Ovary (tissue), 7 donors: ENCODE measurements at regions not wholly inside any gene's neighbourhood (a gene's known extent, or its start where the extent isn't known, plus 50 kb on each side); places are given as distances from the start of the nearest gene placed in this dataset.

Experiments
- DNase-seq, 5 donors: peaks; one replicate each; pipeline ENCODE4 v3.0.0-alpha.2; 2019 to 2020
- H3K27ac ChIP-seq, 2 donors: fragments of 200-600 bp; one replicate each; pipeline versions ENCODE4 v1.5.1 to v1.8.0; 2019 to 2022
- H3K27me3 ChIP-seq: fragments of 200-600 bp; one replicate; pipeline ENCODE4 v1.8.0; 2022
- H3K36me3 ChIP-seq: fragments of 200-600 bp; sonication (generic); one replicate; pipeline ENCODE4 v1.5.1; 2019
- H3K4me1 ChIP-seq: one replicate; pipeline ENCODE4 v1.8.1; 2013; ENCODE audit warnings: mild to moderate bottlenecking, moderate library complexity; ENCODE audit not compliant: insufficient read depth
- H3K4me3 ChIP-seq: fragments of 200-600 bp; sonication (generic); one replicate; pipeline ENCODE4 v1.5.1; 2017
- H3K9me3 ChIP-seq, 2 donors: fragments of 200-600 bp in 1 of 2; sonication (generic) in 1 of 2; one replicate each; pipeline versions ENCODE4 v1.5.1 to v1.8.1; 2013 to 2019; ENCODE audit warnings: mild to moderate bottlenecking in 1 of 2, moderate library complexity in 1 of 2
- EP300 ChIP-seq: sonication (generic); formaldehyde crosslinking; IDR thresholded peaks from one replicate; pipeline ENCODE4 v1.6.1; 2017; ENCODE audit warnings: antibody characterized with exemption
- POLR2A ChIP-seq: fragments of 450-650 bp; IDR thresholded peaks from one replicate; pipeline ENCODE4 v1.6.1; 2017; ENCODE audit warnings: antibody characterized with exemption, mild to moderate bottlenecking, moderate library complexity
- WGBS, 3 donors: extraction: QIAGEN DNeasy Blood & Tissue Kit in 1 of 3; methylation state at CpG; one replicate each; pipeline versions ENCODE4 v1.1.5 to v1.1.7; 2013 to 2017; 5-methylcytosine and 5-hydroxymethylcytosine counted together
- intact Hi-C, 4 donors: fragments of 100-400 bp; cut with DNase I; formaldehyde crosslinking; loops; one replicate each; pipeline versions ENCODE4 v1.11.0 to v1.15.1; 2022 to 2023
- TF ChIP-seq, protein P1 (sequence below), 3 donors: fragments of 450-650 bp in 2 of 3; fragments of 200-600 bp in 1 of 3; IDR thresholded peaks; one replicate each; pipeline versions ENCODE4 v1.5.1 to v1.8.0; 2016 to 2022; ENCODE audit warnings: antibody characterized with exemption in 3 of 3, mild to moderate bottlenecking in 1 of 3
- donor health status: DM: no; HTN: no; CAD: no; lungs with moderate emphysema.
- donor health status: DM: no; HTN: no; CAD: no.
- donor health status: Bipolar disorder and iron deficiency.
- donor health status: DM: no; HTN: no; CAD: no.
- donor health status: DM: yes; HTN: yes; CAD: no.

- intact Hi-C loops = no loop called here
- no peak for DNase-seq
- H3K4me1 ChIP-seq = no peaks in the 10 kb centered on the region
- H3K9me3 ChIP-seq = no peaks in the 10 kb centered on the region
- H3K27ac ChIP-seq = no peak overlapping the region
- TF ChIP-seq POLR2A = no peak
- 49 to 67% (median 61%) methylated on average over 18 of the region's 18 CpGs for WGBS, 3 donors
- H3K4me3 ChIP-seq = no peak overlapping the region
- no peaks in the 10 kb centered on the region for H3K36me3 ChIP-seq
- H3K27me3 ChIP-seq = no peaks in the 10 kb centered on the region
Measured at GRCh38 chr11:71064702-71065515, 187.5 kb downstream of the SHANK2 start.

DNA sequence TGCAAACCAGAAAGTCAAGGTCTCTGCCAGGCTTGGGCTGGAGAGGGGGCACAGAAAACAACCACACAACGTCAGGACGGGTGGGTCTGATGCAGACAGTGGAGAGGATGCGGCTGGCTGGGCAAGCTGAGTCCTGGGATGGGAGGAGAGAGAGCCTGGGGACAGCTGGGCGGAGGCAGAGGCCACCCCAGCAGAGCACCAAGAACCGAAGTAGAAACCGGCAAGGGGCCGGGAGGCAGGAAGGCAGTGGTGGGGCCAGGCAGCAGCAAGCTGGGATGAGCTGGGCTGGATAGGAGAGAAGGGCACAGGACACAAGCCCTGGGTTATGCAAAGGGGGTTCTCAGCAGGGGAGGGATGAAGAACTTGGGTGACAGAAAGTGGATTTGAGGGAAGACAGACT is 188.2 kb downstream of the SHANK2 start:
- Histone ChIP-seq H3K4me1 (no peaks in the 10 kb centered on the region), H3K4me3 (no peak overlapping the region), H3K36me3 (no peaks in the 10 kb centered on the region), H3K27me3 (no peaks in the 10 kb centered on the region), H3K9me3 (no peaks in the 10 kb centered on the region), H3K27ac (no peak overlapping the region)
- intact Hi-C loops = no loop called here
- no peak for DNase-seq
- WGBS, 3 donors = 59 to 76% (median 70%) methylated on average over 7 of the region's 7 CpGs
- TF ChIP-seq, protein P1, sequence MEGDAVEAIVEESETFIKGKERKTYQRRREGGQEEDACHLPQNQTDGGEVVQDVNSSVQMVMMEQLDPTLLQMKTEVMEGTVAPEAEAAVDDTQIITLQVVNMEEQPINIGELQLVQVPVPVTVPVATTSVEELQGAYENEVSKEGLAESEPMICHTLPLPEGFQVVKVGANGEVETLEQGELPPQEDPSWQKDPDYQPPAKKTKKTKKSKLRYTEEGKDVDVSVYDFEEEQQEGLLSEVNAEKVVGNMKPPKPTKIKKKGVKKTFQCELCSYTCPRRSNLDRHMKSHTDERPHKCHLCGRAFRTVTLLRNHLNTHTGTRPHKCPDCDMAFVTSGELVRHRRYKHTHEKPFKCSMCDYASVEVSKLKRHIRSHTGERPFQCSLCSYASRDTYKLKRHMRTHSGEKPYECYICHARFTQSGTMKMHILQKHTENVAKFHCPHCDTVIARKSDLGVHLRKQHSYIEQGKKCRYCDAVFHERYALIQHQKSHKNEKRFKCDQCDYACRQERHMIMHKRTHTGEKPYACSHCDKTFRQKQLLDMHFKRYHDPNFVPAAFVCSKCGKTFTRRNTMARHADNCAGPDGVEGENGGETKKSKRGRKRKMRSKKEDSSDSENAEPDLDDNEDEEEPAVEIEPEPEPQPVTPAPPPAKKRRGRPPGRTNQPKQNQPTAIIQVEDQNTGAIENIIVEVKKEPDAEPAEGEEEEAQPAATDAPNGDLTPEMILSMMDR (IDR thresholded peaks at IDR 0.05) = no peak
- no peak for TF ChIP-seq EP300
- no peak for TF ChIP-seq POLR2A

- no peak overlapping the region for H3K27ac ChIP-seq
- H3K9me3 ChIP-seq = no peaks in the 10 kb centered on the region
- TF ChIP-seq, protein P1 (IDR thresholded peaks at IDR 0.05) = no peak
- no peak for TF ChIP-seq EP300
- TF ChIP-seq POLR2A = no peak
- WGBS, 3 donors = 78 to 81% (median 78%) methylated on average over 7 of the region's 7 CpGs
- H3K27me3 ChIP-seq = no peaks in the 10 kb centered on the region
- no peaks in the 10 kb centered on the region for H3K4me1 ChIP-seq
- intact Hi-C loops = no loop called here
- H3K4me3 ChIP-seq = no peak overlapping the region
- no peaks in the 10 kb centered on the region for H3K36me3 ChIP-seq
- no peak for DNase-seq
Measured at GRCh38 chr11:71063129-71063528, 189.2 kb downstream of the SHANK2 start.

- Histone ChIP-seq H3K27ac (no peak overlapping the region), H3K4me3 (no peak overlapping the region), H3K9me3 (no peaks in the 10 kb centered on the region), H3K36me3 (no peaks in the 10 kb centered on the region), H3K4me1 (no peaks in the 10 kb centered on the region), H3K27me3 (no peaks in the 10 kb centered on the region)
- DNase-seq = no peak
- intact Hi-C loops = no loop called here
- 64 to 88% (median 79%) methylated on average over 3 of the region's 3 CpGs for WGBS, 3 donors
- no peak for TF ChIP-seq POLR2A
- TF ChIP-seq, protein P1 (IDR thresholded peaks at IDR 0.05) = no peak
- no peak for TF ChIP-seq EP300
Measured at GRCh38 chr11:71062199-71062598, 190.2 kb downstream of the SHANK2 start.

GRCh38 chr11:71060391-71060791 is 192.0 kb downstream of the SHANK2 start:
- Histone ChIP-seq H3K4me3 (no peak overlapping the region), H3K36me3 (no peaks in the 10 kb centered on the region), H3K9me3 (no peaks in the 10 kb centered on the region), H3K4me1 (no peaks in the 10 kb centered on the region), H3K27me3 (no peaks in the 10 kb centered on the region), H3K27ac (no peak overlapping the region)
- intact Hi-C loops = no loop called here
- no peak for DNase-seq
- TF ChIP-seq, protein P1 (IDR thresholded peaks at IDR 0.05) = no peak
- no peak for TF ChIP-seq POLR2A
- TF ChIP-seq EP300 = no peak
- WGBS, 3 donors = 53 to 62% (median 54%) methylated on average over 7 to 9 of the region's 9 CpGs
